ENCODE measurements at regions not wholly inside any gene's neighbourhood (a gene's known extent, or its start where the extent isn't known, plus 50 kb on each side); places are given as distances from the start of the nearest gene placed in this dataset.

DNA sequence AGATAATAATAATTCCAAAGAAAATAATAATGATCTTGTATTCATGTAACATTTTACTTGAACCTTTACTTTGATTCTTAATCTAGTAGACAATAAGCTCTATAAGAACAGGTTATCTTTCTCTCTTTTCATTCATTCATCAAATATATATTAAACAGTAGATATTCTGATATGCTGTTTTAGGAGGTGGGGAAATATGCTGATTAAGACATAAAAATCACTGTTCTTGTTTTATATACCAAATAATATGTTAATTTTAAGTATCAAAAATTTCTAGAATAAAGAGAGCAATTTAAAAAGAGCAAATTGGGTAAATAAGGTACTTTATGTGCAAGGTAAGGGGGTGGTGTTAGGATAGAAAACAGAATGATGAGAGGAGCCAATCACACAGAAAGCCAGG is 401.9 kb downstream of the PDHA2 start:
- TF ChIP-seq CTCF (IDR thresholded peaks at IDR 0.05) (no peak), POLR2AphosphoS5 (IDR thresholded peaks at IDR 0.05) (no peak), POLR2A (IDR thresholded peaks at IDR 0.05) (no peak), EP300 (IDR thresholded peaks at IDR 0.05; ENCODE audit: low read depth) (no peak)

Measured in transverse colon (tissue), 4 donors.